Right lobe of liver (tissue), 6 donors: ENCODE measurements at regions not wholly inside any gene's neighbourhood (a gene's known extent, or its start where the extent isn't known, plus 50 kb on each side); places are given as distances from the start of the nearest gene placed in this dataset.

Experiments
- ATAC-seq, 4 donors: fragments of 200-7000 bp; cut with Tn5 transposase; one replicate each; pipeline ENCODE4 v1.9.1; 2020; ENCODE audit warnings: mild to moderate bottlenecking in 4 of 4, moderate library complexity in 4 of 4
- DNase-seq, 3 donors: peaks; one replicate each; pipeline ENCODE4 v3.0.0-alpha.2; 2020
- H3K27ac ChIP-seq, 3 donors: fragments of 200-600 bp; one replicate each; pipeline ENCODE4 v1.8.0; 2022
- H3K27me3 ChIP-seq, 2 donors: fragments of 200-600 bp; one replicate each; pipeline ENCODE4 v1.8.0; 2022
- H3K36me3 ChIP-seq, 4 donors: fragments of 200-600 bp; sonication (generic) in 1 of 4; one replicate each; pipeline versions ENCODE4 v1.5.1 to v1.8.0; 2017 to 2022; ENCODE audit warnings: control low read depth in 1 of 4
- H3K4me1 ChIP-seq, 4 donors: fragments of 200-600 bp; sonication (generic) in 1 of 4; one replicate each; pipeline versions ENCODE4 v1.5.1 to v1.8.0; 2017 to 2022; ENCODE audit warnings: control low read depth in 1 of 4
- H3K4me3 ChIP-seq, 3 donors: fragments of 200-600 bp; one replicate each; pipeline ENCODE4 v1.8.0; 2022
- H3K9me3 ChIP-seq, 4 donors: fragments of 200-600 bp; sonication (generic) in 1 of 4; one replicate each; pipeline versions ENCODE4 v1.5.1 to v1.8.0; 2017 to 2022; ENCODE audit warnings: control low read depth in 1 of 4
- POLR2A ChIP-seq: fragments of 450-650 bp; IDR thresholded peaks from one replicate; pipeline ENCODE4 v1.6.1; 2017; ENCODE audit warnings: antibody characterized with exemption, mild to moderate bottlenecking
- WGBS: methylation state at CpG from one replicate; pipeline ENCODE4 v1.1.6; 2018; ENCODE audit warnings: low coverage, low lambda C conversion rate; ENCODE audit not compliant: insufficient coverage; ENCODE audit errors: missing lambda C conversion rate; 5-methylcytosine and 5-hydroxymethylcytosine counted together
- intact Hi-C, 2 donors: fragments of 100-400 bp; cut with DNase I; formaldehyde crosslinking; loops; one replicate each; pipeline versions ENCODE4 v1.11.2 to v1.14.1; 2022
- TF ChIP-seq, protein P1 (sequence below), 4 donors: fragments of 200-600 bp in 3 of 4; fragments of 450-650 bp in 1 of 4; IDR thresholded peaks; one replicate each; pipeline versions ENCODE4 v1.5.1 to v1.8.0; 2016 to 2022; ENCODE audit warnings: antibody characterized with exemption in 4 of 4, mild to moderate bottlenecking in 2 of 4
- donor health status: DM: no; HTN: yes; CAD: no.
- donor health status: DM: no; HTN: no; CAD: no.
- donor health status: DM: no; HTN: no; CAD: no.
- donor health status: DM: no; HTN: yes; CAD: no.
- donor health status: DM: no; HTN: yes; CAD: no.

DNA sequence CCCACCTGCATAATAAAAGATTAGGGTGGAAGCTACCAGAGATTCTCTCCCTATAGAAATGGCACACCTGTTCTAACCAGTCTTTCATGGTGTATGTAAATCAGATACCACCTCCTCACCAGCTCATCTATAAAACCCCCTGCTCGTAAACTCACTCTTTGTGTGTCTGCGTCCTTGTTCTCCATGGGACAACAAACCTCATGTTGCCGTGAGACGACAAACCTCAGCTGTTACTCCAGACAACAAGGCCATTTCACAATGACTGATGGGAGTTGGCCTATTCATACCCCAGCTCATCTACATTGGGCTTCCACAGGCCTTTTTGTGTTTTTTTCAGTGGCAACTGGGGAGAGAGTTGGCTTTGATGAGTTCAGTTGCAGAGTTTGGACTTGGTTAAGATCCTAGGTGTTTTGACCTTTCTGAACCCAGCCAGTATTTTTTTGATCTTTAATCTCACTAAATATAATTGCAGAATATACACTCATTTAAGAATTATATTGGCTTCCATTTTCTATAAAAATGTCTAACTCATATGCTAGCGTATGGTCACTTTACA, 96.6 kb upstream of the LRIG1 start:
- intact Hi-C loops = no loop called here
- TF ChIP-seq POLR2A = no peak
- TF ChIP-seq, protein P1, sequence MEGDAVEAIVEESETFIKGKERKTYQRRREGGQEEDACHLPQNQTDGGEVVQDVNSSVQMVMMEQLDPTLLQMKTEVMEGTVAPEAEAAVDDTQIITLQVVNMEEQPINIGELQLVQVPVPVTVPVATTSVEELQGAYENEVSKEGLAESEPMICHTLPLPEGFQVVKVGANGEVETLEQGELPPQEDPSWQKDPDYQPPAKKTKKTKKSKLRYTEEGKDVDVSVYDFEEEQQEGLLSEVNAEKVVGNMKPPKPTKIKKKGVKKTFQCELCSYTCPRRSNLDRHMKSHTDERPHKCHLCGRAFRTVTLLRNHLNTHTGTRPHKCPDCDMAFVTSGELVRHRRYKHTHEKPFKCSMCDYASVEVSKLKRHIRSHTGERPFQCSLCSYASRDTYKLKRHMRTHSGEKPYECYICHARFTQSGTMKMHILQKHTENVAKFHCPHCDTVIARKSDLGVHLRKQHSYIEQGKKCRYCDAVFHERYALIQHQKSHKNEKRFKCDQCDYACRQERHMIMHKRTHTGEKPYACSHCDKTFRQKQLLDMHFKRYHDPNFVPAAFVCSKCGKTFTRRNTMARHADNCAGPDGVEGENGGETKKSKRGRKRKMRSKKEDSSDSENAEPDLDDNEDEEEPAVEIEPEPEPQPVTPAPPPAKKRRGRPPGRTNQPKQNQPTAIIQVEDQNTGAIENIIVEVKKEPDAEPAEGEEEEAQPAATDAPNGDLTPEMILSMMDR (IDR thresholded peaks at IDR 0.05) = no peak
- Histone ChIP-seq H3K27ac (peak overlapping the region in 1 of 3 donors; percentile 3), H3K4me3 (no peak overlapping the region), H3K4me1 (peaks cover 0 to 14% (median 0%) of the 10 kb centered on the region in 4 donors), H3K9me3 (no peaks in the 10 kb centered on the region), H3K27me3 (no peaks in the 10 kb centered on the region), H3K36me3 (no peaks in the 10 kb centered on the region)
- DNase-seq (no peak), ATAC-seq (peak in 1 of 4 donors; percentile 68)
- WGBS = 83% methylated on average over 5 of the region's 5 CpGs

DNA sequence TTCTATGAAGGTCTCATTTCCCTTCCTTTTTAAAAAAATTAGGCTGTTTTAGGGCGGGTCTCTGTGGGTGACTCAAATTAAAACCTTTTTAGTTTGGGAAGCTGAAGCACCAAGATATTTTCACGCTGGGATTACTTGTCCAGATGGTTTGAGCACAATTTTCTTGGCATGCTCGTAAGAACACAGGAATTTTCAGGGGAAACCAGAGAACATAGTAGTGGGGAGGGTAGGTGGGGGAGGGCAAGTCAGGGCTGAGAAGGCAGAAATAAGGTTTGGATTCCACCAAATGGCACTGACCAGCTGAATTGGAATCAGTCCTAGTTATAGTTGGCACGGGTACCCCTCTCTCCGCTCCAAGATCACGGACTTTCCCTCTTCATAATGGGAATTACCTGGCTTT, 97.3 kb upstream of the LRIG1 start:
- TF ChIP-seq, protein P1 (IDR thresholded peaks at IDR 0.05) = no peak
- TF ChIP-seq POLR2A = no peak
- Histone ChIP-seq H3K4me1 (peaks cover 0 to 14% (median 0%) of the 10 kb centered on the region in 4 donors), H3K36me3 (no peaks in the 10 kb centered on the region), H3K9me3 (no peaks in the 10 kb centered on the region), H3K27me3 (no peaks in the 10 kb centered on the region), H3K4me3 (no peak overlapping the region), H3K27ac (no peak overlapping the region)
- DNase-seq = peak in 1 of 3 donors; percentile 77
- peak; percentile 83 to 94 (median 91) for ATAC-seq
- WGBS = 37% methylated on average over 6 of the region's 6 CpGs
- intact Hi-C loops = no loop called here

- no peak overlapping the region for H3K4me3 ChIP-seq
- H3K4me1 ChIP-seq = peaks cover 0 to 14% (median 0%) of the 10 kb centered on the region in 4 donors
- 77% methylated on average over 4 of the region's 4 CpGs for WGBS
- intact Hi-C loops = no loop called here
- H3K36me3 ChIP-seq = no peaks in the 10 kb centered on the region
- no peaks in the 10 kb centered on the region for H3K27me3 ChIP-seq
- H3K9me3 ChIP-seq = no peaks in the 10 kb centered on the region
- ATAC-seq = no peak
- H3K27ac ChIP-seq = no peak overlapping the region
- no peak for DNase-seq
- no peak for TF ChIP-seq POLR2A
- TF ChIP-seq, protein P1 (IDR thresholded peaks at IDR 0.05) = no peak
Measured at GRCh38 chr3:66602237-66602636, 101.4 kb upstream of the LRIG1 start.

DNA sequence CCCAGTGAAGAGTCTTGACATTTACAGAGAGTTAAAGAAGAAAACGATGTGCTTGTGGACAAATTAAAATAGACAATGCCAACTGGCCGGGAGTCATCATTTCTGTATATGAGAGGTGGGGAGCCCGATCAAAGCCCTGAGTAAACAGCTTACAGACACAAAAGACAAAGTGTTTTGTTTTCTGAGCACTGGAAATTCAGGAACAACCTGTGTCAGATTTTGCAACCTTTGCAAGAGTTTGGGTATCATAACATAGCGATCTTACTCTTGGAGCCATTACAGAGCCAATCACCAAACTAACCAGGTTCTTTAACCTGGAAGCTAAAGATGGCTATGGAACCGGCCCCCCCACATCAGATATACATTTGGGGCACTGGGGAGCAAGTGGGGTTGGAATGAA, 101.9 kb upstream of the LRIG1 start:
- Histone ChIP-seq H3K36me3 (no peaks in the 10 kb centered on the region), H3K27ac (no peak overlapping the region), H3K4me3 (no peak overlapping the region), H3K4me1 (peaks cover 0 to 10% (median 0%) of the 10 kb centered on the region in 4 donors), H3K9me3 (no peaks in the 10 kb centered on the region), H3K27me3 (no peaks in the 10 kb centered on the region)
- no peak for TF ChIP-seq POLR2A
- TF ChIP-seq, protein P1 (IDR thresholded peaks at IDR 0.05) = no peak
- no peak for DNase-seq
- WGBS = 64% methylated on average over 5 of the region's 5 CpGs
- intact Hi-C loops = no loop called here
- ATAC-seq = no peak
